HepG2 (cell line): ENCODE measurements at regions not wholly inside any gene's neighbourhood (a gene's known extent, or its start where the extent isn't known, plus 50 kb on each side); places are given as distances from the start of the nearest gene placed in this dataset.

Source experiments
- ATAC-seq: fragments of 200-7000 bp; cut with Tn5 transposase; 3 replicates; pipeline ENCODE4 v1.9.1; 2020; ENCODE audit warnings: mild to moderate bottlenecking, moderate library complexity
- BruUV-seq: library from RNA; stranded (reverse); fragments of 400-500 nt; replicated peaks from 2 replicates; lab custom pipeline; 2021; lab: Mats Ljungman, UMichigan
- CTCF ChIA-PET: fragments of 300-600 bp; formaldehyde crosslinking; extraction: SDS; loops from one replicate; lab custom pipeline; 2021; ENCODE audit warnings: low total read pairs, inconsistent platforms, low intra/inter-chr PET ratio; lab: Yijun Ruan, JAX
- POLR2A ChIA-PET: fragments of 350-600 bp; sonication (Branson Sonifier 250); formaldehyde crosslinking; loops from one replicate; lab custom pipeline; 2020; ENCODE audit warnings: antibody characterized with exemption, inconsistent platforms; lab: Yijun Ruan, JAX
- DNase-seq: peaks from one replicate; pipeline ENCODE4 v3.0.0-alpha.2; 2015; ENCODE audit warnings: low spot score
- FAIRE-seq: peaks from 3 replicates; lab custom pipeline; 2011; peaks lifted over from hg19 to GRCh38; lab: Jason Lieb, UNC
- H2AFZ ChIP-seq: one replicate; pipeline ENCODE4 v1.6.1; 2011; ENCODE audit warnings: low read length, inconsistent platforms
- H3K27ac ChIP-seq: fragments of 300-600 bp; 3 replicates; pipeline ENCODE4 v1.8.0; 2011; ENCODE audit warnings: mixed run types, mild to moderate bottlenecking, mixed read lengths, low read length, inconsistent platforms; ENCODE audit not compliant: insufficient read depth; ENCODE audit errors: extremely low read length
- H3K27me3 ChIP-seq, 2 experiments: fragments of 200-600 bp in 1 of 2; 2 replicates in 1 of 2; 3 replicates in 1 of 2; pipeline versions ENCODE4 v1.6.0 to v1.8.0; 2011; ENCODE audit warnings: low read length in 2 of 2, mild to moderate bottlenecking in 2 of 2, moderate library complexity in 2 of 2, inconsistent platforms in 1 of 2; ENCODE audit not compliant: insufficient read depth in 2 of 2, control insufficient read depth in 1 of 2
- H3K36me3 ChIP-seq, 2 experiments: fragments of 200-600 bp in 1 of 2; replicated peaks in 1 of 2; 2 replicates in 1 of 2; 3 replicates in 1 of 2; pipeline versions ENCODE4 v1.5.1 to v1.8.0; 2011; ENCODE audit warnings: low read length in 2 of 2, inconsistent platforms in 1 of 2; ENCODE audit not compliant: insufficient read depth in 2 of 2, control insufficient read depth in 1 of 2
- H3K4me1 ChIP-seq: 2 replicates; pipeline ENCODE4 v1.5.1; 2012; ENCODE audit warnings: low read length, inconsistent platforms; ENCODE audit not compliant: insufficient read depth
- H3K4me2 ChIP-seq: 2 replicates; pipeline ENCODE4 v1.6.0; 2011; ENCODE audit warnings: low read depth, low read length, inconsistent platforms
- H3K4me3 ChIP-seq, 3 experiments: fragments of 200-600 bp in 1 of 3; sonication (generic), shearing (Covaris generic) in 1 of 3; replicated peaks in 1 of 3; 2 replicates each; pipeline ENCODE4 v1.5.1; 2011 to 2016; ENCODE audit warnings: low read length in 3 of 3, inconsistent platforms in 2 of 3, low read depth in 2 of 3, mild to moderate bottlenecking in 2 of 3, control low read depth in 1 of 3, mixed read lengths in 1 of 3; ENCODE audit not compliant: insufficient read depth in 1 of 3
- H3K79me2 ChIP-seq: one replicate; pipeline ENCODE4 v1.6.1; 2011; ENCODE audit warnings: low read length, inconsistent platforms; ENCODE audit not compliant: insufficient read depth
- H3K9ac ChIP-seq: 2 replicates; pipeline ENCODE4 v1.6.0; 2011; ENCODE audit warnings: mild to moderate bottlenecking, low read depth, low read length, inconsistent platforms; ENCODE audit not compliant: insufficient read depth
- H3K9me3 ChIP-seq: 2 replicates; pipeline ENCODE4 v1.5.1; 2012; ENCODE audit warnings: mild to moderate bottlenecking, low read length
- H4K20me1 ChIP-seq: 2 replicates; pipeline ENCODE4 v1.6.0; 2011; ENCODE audit warnings: inconsistent platforms, mild to moderate bottlenecking, low read length, moderate library complexity; ENCODE audit not compliant: insufficient read depth
- FOXA1 ChIP-seq, 2 experiments: fragments of 450-650 bp in 1 of 2; sonication (generic) in 1 of 2; formaldehyde crosslinking in 1 of 2; IDR thresholded peaks; 2 replicates each; pipeline versions ENCODE4 v1.4.0 to v1.6.1; 2016 to 2020; ENCODE audit warnings: missing genetic modification reagents in 1 of 2
- THAP9 ChIP-seq: sonication (generic); formaldehyde crosslinking; IDR thresholded peaks from 2 replicates; pipeline ENCODE4; 2020; ENCODE audit warnings: missing genetic modification reagents, mild to moderate bottlenecking, borderline replicate concordance
- TOE1 ChIP-seq: sonication (generic); formaldehyde crosslinking; IDR thresholded peaks from 2 replicates; pipeline ENCODE4 v1.4.0; 2020; ENCODE audit warnings: mild to moderate bottlenecking, missing genetic modification reagents
- YY1 ChIP-seq: IDR thresholded peaks from 2 replicates; pipeline ENCODE4 v1.6.1; 2011; ENCODE audit warnings: low read length, low read depth, moderate library complexity, mild to moderate bottlenecking; ENCODE audit not compliant: insufficient read depth, insufficient replicate concordance
- ZBTB39 ChIP-seq: sonication (generic); formaldehyde crosslinking; IDR thresholded peaks from 2 replicates; pipeline ENCODE4 v1.5.0; 2020; ENCODE audit warnings: missing genetic modification reagents
- ZFP91 ChIP-seq: sonication (generic); formaldehyde crosslinking; IDR thresholded peaks from 2 replicates; pipeline ENCODE4 v1.9.0; 2022; ENCODE audit warnings: missing genetic modification reagents, mild to moderate bottlenecking, borderline replicate concordance
- ZHX2 ChIP-seq, 2 experiments: sonication (generic) in 1 of 2; formaldehyde crosslinking in 1 of 2; IDR thresholded peaks; 2 replicates each; pipeline versions ENCODE4 v1.6.1 to v1.9.0; 2014 to 2022; ENCODE audit warnings: antibody characterized with exemption in 1 of 2, borderline replicate concordance in 1 of 2, inconsistent platforms in 1 of 2, low read depth in 1 of 2, missing genetic modification reagents in 1 of 2
- ZNF530 ChIP-seq: sonication (generic); formaldehyde crosslinking; IDR thresholded peaks from 2 replicates; pipeline ENCODE4 v1.5.0; 2020; ENCODE audit warnings: low read depth, mild to moderate bottlenecking, missing genetic modification reagents
- WGBS: methylation state at CpG from one replicate; pipeline ENCODE4 v1.1.6; 2017; ENCODE audit warnings: low lambda C conversion rate; 5-methylcytosine and 5-hydroxymethylcytosine counted together
- in situ Hi-C: cut with HindIII; loops from 2 replicates; pipeline ENCODE4 v1.10.0; 2017; ENCODE audit warnings: low pct_unique_long_range_greater_than_20kb; ENCODE audit not compliant: extremely low pct_ligation_motif_present
- intact Hi-C: fragments of 100-400 bp; cut with micrococcal nuclease; formaldehyde crosslinking; loops from one replicate; pipeline ENCODE4 v1.10.0; 2022; ENCODE audit not compliant: unreplicated experiment

GRCh38 chr7:12519682-12520009 lies 50.9 kb upstream of the SCIN start:
- no peak overlapping the region for H3K27ac ChIP-seq
- no peak overlapping the region for H3K4me2 ChIP-seq
- no peaks in the 10 kb centered on the region for H3K9me3 ChIP-seq
- no TSS peak for BruUV-seq
- DNase-seq = no peak
- H2AFZ ChIP-seq = no peak overlapping the region
- H3K9ac ChIP-seq = no peak overlapping the region
- ChIA-PET CTCF (no interaction called here), POLR2A (no interaction called here)
- in situ Hi-C loops (loop anchor here (10.0 kb wide), 1 partner anchor 105 kb away; no protein-coding TSS in a partner anchor), intact Hi-C loops (loop anchor here (10.0 kb wide), 1 partner anchor 595 kb away; no protein-coding TSS in a partner anchor)
- no peaks in the 10 kb centered on the region for H3K79me2 ChIP-seq
- WGBS = no CpG with 5 or more reads among the region's 1 CpG
- no peaks in the 10 kb centered on the region for H3K27me3 ChIP-seq
- H3K4me1 ChIP-seq = no peaks in the 10 kb centered on the region
- peak; percentile 50 for ATAC-seq
- H4K20me1 ChIP-seq = no peaks in the 10 kb centered on the region
- FAIRE-seq = no peak
- no peak overlapping the region for H3K4me3 ChIP-seq
- H3K36me3 ChIP-seq = no peaks in the 10 kb centered on the region
- no peak for TF ChIP-seq ZNF530
- no peak for TF ChIP-seq TOE1
- TF ChIP-seq YY1 = no peak
- no peak for TF ChIP-seq FOXA1 (IDR thresholded peaks at IDR 0.05)
- no peak for TF ChIP-seq FOXA1 (CRISPR knock-in tag; IDR thresholded peaks at IDR 0.05)
- TF ChIP-seq ZFP91 (CRISPR knock-in tag) = no peak
- TF ChIP-seq ZHX2 (IDR thresholded peaks at IDR 0.05; ENCODE audit: low read depth) = no peak
- no peak for TF ChIP-seq ZHX2 (CRISPR knock-in tag; IDR thresholded peaks at IDR 0.05; ENCODE audit: borderline replicate concordance)
- no peak for TF ChIP-seq ZBTB39 (CRISPR knock-in tag)
- TF ChIP-seq THAP9 (CRISPR knock-in tag) = no peak
